Stimulated activated CD8-positive, alpha-beta memory T cell treated with anti-CD3 and anti-CD28 coated beads, Interleukin-12 subunit alpha, Interleukin-12 subunit beta, amount 100 ng/mL, for 4 hours (primary cell): ENCODE measurements at regions not wholly inside any gene's neighbourhood (a gene's known extent, or its start where the extent isn't known, plus 50 kb on each side); places are given as distances from the start of the nearest gene placed in this dataset.
"Not testable (repeated sequence)": the region's sequence is repeated elsewhere in the genome, so short reads cannot be mapped to it uniquely, and the experiment has no call there.

Source experiments
- DNase-seq: peaks from one replicate; pipeline ENCODE4 v3.0.0-alpha.2; 2020; ENCODE audit warnings: low read depth

- DNase-seq = no peak
These were observed 479.5 kb downstream of the CD83 start for GRCh38 chr6:14597090-14597489.

GRCh38 chr6:14598017-14598864 is 480.7 kb downstream of the CD83 start:
- no peak for DNase-seq

- not testable (repeated sequence) for DNase-seq
These were observed 482.7 kb downstream of the CD83 start for GRCh38 chr6:14600306-14600705.

GRCh38 chr6:14601490-14601889 is 483.9 kb downstream of the CD83 start:
- DNase-seq = no peak

GRCh38 chr6:14606353-14606752 is 488.8 kb downstream of the CD83 start:
- no peak for DNase-seq

- no peak for DNase-seq
These were observed 492.6 kb downstream of the CD83 start for GRCh38 chr6:14610141-14610540.

- DNase-seq = no peak
These were observed 494.7 kb downstream of the CD83 start for GRCh38 chr6:14612016-14612980.

GRCh38 chr6:14614631-14615030 is 497.1 kb downstream of the CD83 start:
- DNase-seq = no peak

GRCh38 chr6:14616656-14617055 is 499.1 kb downstream of the CD83 start:
- no peak for DNase-seq

GRCh38 chr6:14618759-14619418 is 501.3 kb downstream of the CD83 start:
- no peak for DNase-seq

- DNase-seq = no peak
These were observed 501.8 kb downstream of the CD83 start for GRCh38 chr6:14619419-14619781.

- no peak for DNase-seq
These were observed 502.9 kb downstream of the CD83 start for GRCh38 chr6:14620522-14620921.

GRCh38 chr6:14621518-14621917 is 503.9 kb downstream of the CD83 start:
- DNase-seq = no peak

GRCh38 chr6:14622085-14622484 is 504.5 kb downstream of the CD83 start:
- no peak for DNase-seq

GRCh38 chr6:14622909-14623505 is 505.4 kb downstream of the CD83 start:
- no peak for DNase-seq

- no peak for DNase-seq
These were observed 507.8 kb downstream of the CD83 start for GRCh38 chr6:14625173-14625895.

- no peak for DNase-seq
These were observed 509.0 kb downstream of the CD83 start for GRCh38 chr6:14626556-14626955.

- DNase-seq = no peak
These were observed 512.4 kb downstream of the CD83 start for GRCh38 chr6:14630016-14630415.

GRCh38 chr6:14633479-14633878 is 515.9 kb downstream of the CD83 start:
- no peak for DNase-seq

- no peak for DNase-seq
These were observed 516.5 kb downstream of the CD83 start for GRCh38 chr6:14634072-14634471.

GRCh38 chr6:14635195-14635594 is 517.6 kb downstream of the CD83 start:
- peak; percentile 22 for DNase-seq
